GM23338 (cell line): ENCODE measurements at regions not wholly inside any gene's neighbourhood (a gene's known extent, or its start where the extent isn't known, plus 50 kb on each side); places are given as distances from the start of the nearest gene placed in this dataset.

Experiments
- ATAC-seq: fragments of 200-7000 bp; cut with Tn5 transposase; 3 replicates; pipeline ENCODE4 v1.9.1; 2020
- DNase-seq: peaks from one replicate; pipeline ENCODE4 v3.0.0-alpha.2; 2015; ENCODE audit warnings: low spot score
- H2AFZ ChIP-seq: fragments of 200-600 bp; sonication (generic); 2 replicates; pipeline ENCODE4 v1.8.0; 2016; ENCODE audit warnings: antibody characterized with exemption, mild to moderate bottlenecking, moderate library complexity
- H3F3A ChIP-seq: fragments of 200-600 bp; sonication (generic); replicated peaks from 2 replicates; pipeline ENCODE4 v1.8.0; 2017; ENCODE audit warnings: antibody characterized with exemption, mixed run types, low read depth
- H3K27ac ChIP-seq: fragments of 200-600 bp; sonication (generic); 2 replicates; pipeline ENCODE4 v1.6.1; 2016; ENCODE audit warnings: low read depth
- H3K27me3 ChIP-seq: fragments of 200-600 bp; sonication (generic); 2 replicates; pipeline ENCODE4 v1.8.0; 2016; ENCODE audit warnings: mild to moderate bottlenecking, mixed run types, moderate library complexity; ENCODE audit not compliant: insufficient read depth
- H3K36me3 ChIP-seq: fragments of 200-600 bp; sonication (generic); 2 replicates; pipeline ENCODE4 v1.8.0; 2016; ENCODE audit warnings: mild to moderate bottlenecking; ENCODE audit not compliant: insufficient read depth
- H3K4me1 ChIP-seq: fragments of 200-600 bp; sonication (generic); 2 replicates; pipeline ENCODE4 v1.8.0; 2016; ENCODE audit warnings: mild to moderate bottlenecking, moderate library complexity; ENCODE audit not compliant: insufficient read depth
- H3K4me2 ChIP-seq: fragments of 200-600 bp; sonication (generic); 2 replicates; pipeline ENCODE4 v1.7.1; 2017; ENCODE audit warnings: mixed run types
- H3K4me3 ChIP-seq: fragments of 200-600 bp; sonication (generic); 2 replicates; pipeline ENCODE4 v1.6.1; 2016; ENCODE audit warnings: mixed run types
- H3K79me2 ChIP-seq: fragments of 200-600 bp; sonication (generic); replicated peaks from 2 replicates; pipeline ENCODE4 v1.8.0; 2017; ENCODE audit warnings: mild to moderate bottlenecking; ENCODE audit not compliant: insufficient read depth
- H3K9me2 ChIP-seq: fragments of 200-600 bp; sonication (generic); 2 replicates; pipeline ENCODE4 v1.8.0; 2017; ENCODE audit not compliant: insufficient read depth
- H4K20me1 ChIP-seq: fragments of 200-600 bp; sonication (generic); replicated peaks from 2 replicates; pipeline ENCODE4 v1.8.0; 2017; ENCODE audit warnings: mild to moderate bottlenecking; ENCODE audit not compliant: insufficient read depth
- H3K27ac Mint-ChIP-seq: 2 replicates; pipeline ENCODE4 v1.8.0; 2020; ENCODE audit warnings: inconsistent platforms, mild to moderate bottlenecking, moderate library complexity, mixed read lengths
- H3K27me3 Mint-ChIP-seq: 3 replicates; pipeline ENCODE4 v1.8.0; 2022; ENCODE audit warnings: low read depth, mild to moderate bottlenecking, moderate library complexity, mixed read lengths, inconsistent platforms; ENCODE audit not compliant: insufficient read depth, poor library complexity
- H3K36me3 Mint-ChIP-seq: 3 replicates; pipeline ENCODE4 v1.8.0; 2021; ENCODE audit warnings: low read depth, mild to moderate bottlenecking, inconsistent platforms, moderate library complexity, mixed read lengths
- H3K4me1 Mint-ChIP-seq: 3 replicates; pipeline ENCODE4 v1.8.0; 2020; ENCODE audit warnings: mild to moderate bottlenecking, inconsistent platforms, mixed read lengths
- H3K4me3 Mint-ChIP-seq: 3 replicates; pipeline ENCODE4 v1.8.0; 2021; ENCODE audit warnings: moderate library complexity, mild to moderate bottlenecking, inconsistent platforms, mixed read lengths
- H3K9me3 Mint-ChIP-seq: 3 replicates; pipeline ENCODE4 v1.8.0; 2020; ENCODE audit warnings: moderate library complexity, mild to moderate bottlenecking, inconsistent platforms, mixed read lengths
- CREB1 ChIP-seq: fragments of 250-450 bp; sonication (Bioruptor Pico); IDR thresholded peaks from 2 replicates; pipeline ENCODE4 v1.5.0; 2020; ENCODE audit warnings: low read depth, mild to moderate bottlenecking, moderate library complexity
- EZH2 ChIP-seq: fragments of 200-600 bp; sonication (generic); IDR thresholded peaks from one replicate; pipeline ENCODE4 v1.8.0; 2017; ENCODE audit warnings: antibody characterized with exemption, mild to moderate bottlenecking, low read depth; ENCODE audit not compliant: unreplicated experiment
- EZH2phosphoT487 ChIP-seq: fragments of 200-600 bp; sonication (generic); IDR thresholded peaks from one replicate; pipeline ENCODE4 v1.8.1; 2018; ENCODE audit warnings: antibody characterized with exemption; ENCODE audit not compliant: unreplicated experiment
- NANOG ChIP-seq: IDR thresholded peaks from 2 replicates; pipeline ENCODE4 v1.6.1; 2016; ENCODE audit warnings: antibody characterized with exemption, borderline replicate concordance
- POLR2AphosphoS5 ChIP-seq: IDR thresholded peaks from 2 replicates; pipeline ENCODE4 v1.6.1; 2016; ENCODE audit warnings: antibody characterized with exemption, low read depth
- STAT1 ChIP-seq: IDR thresholded peaks from one replicate; pipeline ENCODE4 v1.6.1; 2016; ENCODE audit warnings: antibody characterized with exemption; ENCODE audit not compliant: unreplicated experiment
- ZNF114 ChIP-seq: fragments of 250-450 bp; sonication (Bioruptor Pico); IDR thresholded peaks from 2 replicates; pipeline ENCODE4 v1.5.0; 2020; ENCODE audit warnings: mild to moderate bottlenecking, moderate library complexity
- ZNF331 ChIP-seq: fragments of 250-450 bp; sonication (Bioruptor Pico); IDR thresholded peaks from 2 replicates; pipeline ENCODE4 v1.5.0; 2020; ENCODE audit warnings: low read depth, mild to moderate bottlenecking, moderate library complexity
- TF ChIP-seq, protein P1 (sequence below): IDR thresholded peaks from one replicate; pipeline ENCODE4 v1.6.1; 2018; ENCODE audit warnings: antibody characterized with exemption; ENCODE audit not compliant: unreplicated experiment
- TF ChIP-seq, protein P2 (sequence below): IDR thresholded peaks from 2 replicates; pipeline ENCODE4 v1.6.1; 2016; ENCODE audit warnings: antibody characterized with exemption
- TF ChIP-seq, protein P3 (sequence below), 2 experiments: fragments of 200-600 bp in 1 of 2; sonication (generic) in 1 of 2; conservative IDR thresholded peaks; 2 replicates each; pipeline versions ENCODE4 v1.5.1 to v1.6.1; 2016 to 2017; ENCODE audit warnings: antibody characterized with exemption in 2 of 2, low read depth in 2 of 2, mild to moderate bottlenecking in 2 of 2, moderate library complexity in 1 of 2

DNA sequence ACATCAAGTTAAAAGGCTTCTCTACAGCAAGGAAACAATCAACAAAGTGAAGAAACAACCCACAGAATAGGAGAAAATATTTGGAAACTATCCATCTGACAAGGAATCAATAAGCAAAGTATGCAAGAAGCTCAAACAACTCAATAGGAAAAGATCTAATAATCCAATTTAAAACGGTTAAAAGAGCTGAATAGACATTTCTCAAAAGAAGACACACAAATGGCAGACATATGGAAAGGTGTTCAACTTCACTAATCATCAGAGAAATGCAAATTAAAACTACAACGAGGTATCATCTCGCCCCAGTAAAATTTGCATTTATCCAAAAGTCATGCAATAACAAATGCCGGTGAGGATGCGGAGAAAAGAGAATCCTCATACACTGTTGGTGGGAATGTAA is 82.2 kb upstream of the NECTIN3 start (continued):
- TF ChIP-seq, protein P1, sequence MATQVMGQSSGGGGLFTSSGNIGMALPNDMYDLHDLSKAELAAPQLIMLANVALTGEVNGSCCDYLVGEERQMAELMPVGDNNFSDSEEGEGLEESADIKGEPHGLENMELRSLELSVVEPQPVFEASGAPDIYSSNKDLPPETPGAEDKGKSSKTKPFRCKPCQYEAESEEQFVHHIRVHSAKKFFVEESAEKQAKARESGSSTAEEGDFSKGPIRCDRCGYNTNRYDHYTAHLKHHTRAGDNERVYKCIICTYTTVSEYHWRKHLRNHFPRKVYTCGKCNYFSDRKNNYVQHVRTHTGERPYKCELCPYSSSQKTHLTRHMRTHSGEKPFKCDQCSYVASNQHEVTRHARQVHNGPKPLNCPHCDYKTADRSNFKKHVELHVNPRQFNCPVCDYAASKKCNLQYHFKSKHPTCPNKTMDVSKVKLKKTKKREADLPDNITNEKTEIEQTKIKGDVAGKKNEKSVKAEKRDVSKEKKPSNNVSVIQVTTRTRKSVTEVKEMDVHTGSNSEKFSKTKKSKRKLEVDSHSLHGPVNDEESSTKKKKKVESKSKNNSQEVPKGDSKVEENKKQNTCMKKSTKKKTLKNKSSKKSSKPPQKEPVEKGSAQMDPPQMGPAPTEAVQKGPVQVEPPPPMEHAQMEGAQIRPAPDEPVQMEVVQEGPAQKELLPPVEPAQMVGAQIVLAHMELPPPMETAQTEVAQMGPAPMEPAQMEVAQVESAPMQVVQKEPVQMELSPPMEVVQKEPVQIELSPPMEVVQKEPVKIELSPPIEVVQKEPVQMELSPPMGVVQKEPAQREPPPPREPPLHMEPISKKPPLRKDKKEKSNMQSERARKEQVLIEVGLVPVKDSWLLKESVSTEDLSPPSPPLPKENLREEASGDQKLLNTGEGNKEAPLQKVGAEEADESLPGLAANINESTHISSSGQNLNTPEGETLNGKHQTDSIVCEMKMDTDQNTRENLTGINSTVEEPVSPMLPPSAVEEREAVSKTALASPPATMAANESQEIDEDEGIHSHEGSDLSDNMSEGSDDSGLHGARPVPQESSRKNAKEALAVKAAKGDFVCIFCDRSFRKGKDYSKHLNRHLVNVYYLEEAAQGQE: no peak
- TF ChIP-seq, protein P2, sequence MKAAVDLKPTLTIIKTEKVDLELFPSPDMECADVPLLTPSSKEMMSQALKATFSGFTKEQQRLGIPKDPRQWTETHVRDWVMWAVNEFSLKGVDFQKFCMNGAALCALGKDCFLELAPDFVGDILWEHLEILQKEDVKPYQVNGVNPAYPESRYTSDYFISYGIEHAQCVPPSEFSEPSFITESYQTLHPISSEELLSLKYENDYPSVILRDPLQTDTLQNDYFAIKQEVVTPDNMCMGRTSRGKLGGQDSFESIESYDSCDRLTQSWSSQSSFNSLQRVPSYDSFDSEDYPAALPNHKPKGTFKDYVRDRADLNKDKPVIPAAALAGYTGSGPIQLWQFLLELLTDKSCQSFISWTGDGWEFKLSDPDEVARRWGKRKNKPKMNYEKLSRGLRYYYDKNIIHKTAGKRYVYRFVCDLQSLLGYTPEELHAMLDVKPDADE: no peak

DNA sequence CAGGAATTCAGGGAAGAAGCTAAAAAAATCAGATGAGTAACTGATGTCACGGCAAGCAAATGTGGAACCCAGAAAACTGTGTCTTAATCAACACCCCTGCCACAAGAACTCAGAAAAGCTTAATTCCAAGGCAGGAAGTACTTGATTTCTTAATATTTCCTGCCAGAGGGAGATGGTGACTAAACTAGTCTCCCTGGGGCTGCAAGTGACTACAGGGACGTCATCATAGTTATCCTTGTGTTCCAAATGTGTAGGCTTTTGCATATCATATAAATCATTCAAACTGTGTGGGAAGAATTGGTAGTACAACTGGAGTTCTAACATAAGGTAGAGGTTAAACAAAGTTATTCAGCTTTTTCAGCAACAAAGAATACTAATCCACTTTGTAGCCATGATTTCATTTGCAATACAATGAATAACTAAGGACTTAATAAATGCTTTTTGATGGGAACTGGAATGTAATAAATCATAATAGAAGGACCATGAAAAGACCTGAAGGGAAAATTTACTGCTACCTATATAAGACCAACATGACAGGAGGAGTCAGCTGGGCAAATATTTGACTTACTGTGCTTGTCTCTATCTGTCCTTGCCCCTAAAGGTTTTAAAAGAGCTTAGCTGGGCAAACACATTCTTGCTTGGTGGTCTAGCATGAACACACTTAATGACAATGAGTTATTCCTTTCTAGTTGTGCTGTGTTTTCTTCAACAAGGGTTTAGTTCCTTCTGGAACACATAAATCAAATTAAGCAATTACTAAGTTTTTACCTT is 76.0 kb upstream of the NECTIN3 start:
- Mint-ChIP-seq H3K36me3 (peaks cover 17% of the 10 kb centered on the region), H3K9me3 (peaks cover 13% of the 10 kb centered on the region; the same call in 2 of the 3 replicates), H3K27me3 (no peaks in the 10 kb centered on the region), H3K27ac (no peak overlapping the region), H3K4me1 (no peaks in the 10 kb centered on the region), H3K4me3 (no peak overlapping the region)
- no peaks in the 10 kb centered on the region for H3K27me3 ChIP-seq
- no peaks in the 10 kb centered on the region for H4K20me1 ChIP-seq
- no peak for ATAC-seq
- no peak for DNase-seq
- peaks cover 3% of the 10 kb centered on the region; the same call in 1 of the 2 replicates for H3K9me2 ChIP-seq
- H3K36me3 ChIP-seq: no peaks in the 10 kb centered on the region
- H3K4me3 ChIP-seq: no peak overlapping the region
- no peaks in the 10 kb centered on the region; the same call in 1 of the 2 replicates for H3K4me1 ChIP-seq
- H3F3A ChIP-seq: no peaks in the 10 kb centered on the region
- no peak overlapping the region for H2AFZ ChIP-seq
- no peak overlapping the region for H3K4me2 ChIP-seq
- H3K27ac ChIP-seq: no peak overlapping the region
- no peaks in the 10 kb centered on the region for H3K79me2 ChIP-seq
- TF ChIP-seq EZH2phosphoT487 (no peak), ZNF331 (CRISPR knock-in tag) (no peak), NANOG (no peak), CREB1 (CRISPR knock-in tag) (no peak), STAT1 (no peak), ZNF114 (CRISPR knock-in tag) (no peak), EZH2 (no peak), POLR2AphosphoS5 (no peak)
- TF ChIP-seq, protein P3, sequence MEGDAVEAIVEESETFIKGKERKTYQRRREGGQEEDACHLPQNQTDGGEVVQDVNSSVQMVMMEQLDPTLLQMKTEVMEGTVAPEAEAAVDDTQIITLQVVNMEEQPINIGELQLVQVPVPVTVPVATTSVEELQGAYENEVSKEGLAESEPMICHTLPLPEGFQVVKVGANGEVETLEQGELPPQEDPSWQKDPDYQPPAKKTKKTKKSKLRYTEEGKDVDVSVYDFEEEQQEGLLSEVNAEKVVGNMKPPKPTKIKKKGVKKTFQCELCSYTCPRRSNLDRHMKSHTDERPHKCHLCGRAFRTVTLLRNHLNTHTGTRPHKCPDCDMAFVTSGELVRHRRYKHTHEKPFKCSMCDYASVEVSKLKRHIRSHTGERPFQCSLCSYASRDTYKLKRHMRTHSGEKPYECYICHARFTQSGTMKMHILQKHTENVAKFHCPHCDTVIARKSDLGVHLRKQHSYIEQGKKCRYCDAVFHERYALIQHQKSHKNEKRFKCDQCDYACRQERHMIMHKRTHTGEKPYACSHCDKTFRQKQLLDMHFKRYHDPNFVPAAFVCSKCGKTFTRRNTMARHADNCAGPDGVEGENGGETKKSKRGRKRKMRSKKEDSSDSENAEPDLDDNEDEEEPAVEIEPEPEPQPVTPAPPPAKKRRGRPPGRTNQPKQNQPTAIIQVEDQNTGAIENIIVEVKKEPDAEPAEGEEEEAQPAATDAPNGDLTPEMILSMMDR (conservative IDR thresholded peaks at IDR 0.05; ENCODE audit: low read depth in 2 of 2): no peak
- TF ChIP-seq, protein P2: no peak
- TF ChIP-seq, protein P1: no peak
